H9 (cell line): ENCODE measurements at regions not wholly inside any gene's neighbourhood (a gene's known extent, or its start where the extent isn't known, plus 50 kb on each side); places are given as distances from the start of the nearest gene placed in this dataset.

ENCODE experiments used
- DNase-seq: peaks from one replicate; pipeline ENCODE4 v3.0.0-alpha.2; 2017
- H2AFZ ChIP-seq: one replicate; pipeline ENCODE4 v1.6.1; 2013; ENCODE audit warnings: mild to moderate bottlenecking, low read length, control low read depth, moderate library complexity
- H2AK5ac ChIP-seq: 2 replicates; pipeline ENCODE4 v1.6.1; 2013; ENCODE audit warnings: low read length, control low read depth, mixed read lengths; ENCODE audit not compliant: insufficient read length
- H2BK120ac ChIP-seq: one replicate; pipeline ENCODE4 v1.6.1; 2013; ENCODE audit warnings: low read depth, mild to moderate bottlenecking, low read length, control low read depth, inconsistent platforms; ENCODE audit not compliant: poor library complexity, severe bottlenecking
- H2BK12ac ChIP-seq: 2 replicates; pipeline ENCODE4 v1.6.1; 2013; ENCODE audit warnings: low read length, control low read depth, mixed read lengths, low read depth; ENCODE audit not compliant: insufficient read length
- H2BK15ac ChIP-seq: 2 replicates; pipeline ENCODE4 v1.6.1; 2013; ENCODE audit warnings: low read depth, low read length, control low read depth
- H2BK20ac ChIP-seq: one replicate; pipeline ENCODE4 v1.6.1; 2013; ENCODE audit warnings: low read depth, mild to moderate bottlenecking, low read length, control low read depth, inconsistent platforms; ENCODE audit not compliant: poor library complexity, severe bottlenecking
- H2BK5ac ChIP-seq: 2 replicates; pipeline ENCODE4 v1.6.1; 2013; ENCODE audit warnings: low read length, control low read depth, mixed read lengths; ENCODE audit not compliant: insufficient read length
- H3K14ac ChIP-seq: 2 replicates; pipeline ENCODE4 v1.6.1; 2013; ENCODE audit warnings: low read length, control low read depth; ENCODE audit not compliant: insufficient read depth
- H3K18ac ChIP-seq: 2 replicates; pipeline ENCODE4 v1.6.1; 2013; ENCODE audit warnings: low read depth, mild to moderate bottlenecking, mixed read lengths, low read length, control low read depth; ENCODE audit not compliant: insufficient read length
- H3K23ac ChIP-seq: 2 replicates; pipeline ENCODE4 v1.6.1; 2013; ENCODE audit warnings: low read length, control low read depth, mixed read lengths, low read depth; ENCODE audit not compliant: insufficient read length
- H3K23me2 ChIP-seq: 2 replicates; pipeline ENCODE4 v1.6.1; 2013; ENCODE audit warnings: low read depth, mild to moderate bottlenecking, mixed read lengths, low read length, control low read depth; ENCODE audit not compliant: insufficient read length, poor library complexity, severe bottlenecking
- H3K27ac ChIP-seq: 2 replicates; pipeline ENCODE4 v1.5.1; 2013; ENCODE audit warnings: low read length, control low read depth, mixed read lengths, low read depth; ENCODE audit not compliant: insufficient read length
- H3K27me3 ChIP-seq: 2 replicates; pipeline ENCODE4 v1.6.1; 2013; ENCODE audit warnings: low read length, control low read depth, inconsistent platforms; ENCODE audit not compliant: insufficient read depth
- H3K4ac ChIP-seq: 2 replicates; pipeline ENCODE4 v1.6.1; 2013; ENCODE audit warnings: low read depth, mild to moderate bottlenecking, control low read depth, inconsistent platforms, low read length, moderate library complexity
- H3K4me1 ChIP-seq: 2 replicates; pipeline ENCODE4 v1.6.1; 2013; ENCODE audit warnings: low read length, control low read depth, inconsistent platforms; ENCODE audit not compliant: insufficient read depth
- H3K4me2 ChIP-seq: 2 replicates; pipeline ENCODE4 v1.6.1; 2013; ENCODE audit warnings: low read length, control low read depth, mixed read lengths; ENCODE audit not compliant: insufficient read length, insufficient read depth
- H3K56ac ChIP-seq: 2 replicates; pipeline ENCODE4 v1.6.1; 2013; ENCODE audit warnings: low read depth, mild to moderate bottlenecking, mixed read lengths, low read length, control low read depth; ENCODE audit not compliant: insufficient read length
- H3K79me1 ChIP-seq: 2 replicates; pipeline ENCODE4 v1.6.1; 2013; ENCODE audit warnings: low read depth, mild to moderate bottlenecking, moderate library complexity, low read length, control low read depth, inconsistent platforms; ENCODE audit not compliant: insufficient read depth, poor library complexity, severe bottlenecking
- H3K79me2 ChIP-seq: 2 replicates; pipeline ENCODE4 v1.6.1; 2013; ENCODE audit warnings: low read length, control low read depth, inconsistent platforms; ENCODE audit not compliant: insufficient read depth
- H3K9ac ChIP-seq: 2 replicates; pipeline ENCODE4 v1.6.1; 2013; ENCODE audit warnings: low read length, control low read depth, mixed read lengths; ENCODE audit not compliant: insufficient read length; ENCODE audit errors: extremely low read depth
- H3K9me3 ChIP-seq: one replicate; pipeline ENCODE4 v1.6.1; 2013; ENCODE audit warnings: low read depth, low read length, inconsistent platforms; ENCODE audit not compliant: control insufficient read depth
- H3T11ph ChIP-seq: one replicate; pipeline ENCODE4 v1.6.1; 2013; ENCODE audit warnings: mild to moderate bottlenecking, low read length, control low read depth, inconsistent platforms
- H4K20me1 ChIP-seq: one replicate; pipeline ENCODE4 v1.6.1; 2013; ENCODE audit not compliant: control insufficient read depth, insufficient read length, insufficient read depth
- H4K5ac ChIP-seq: 2 replicates; pipeline ENCODE4 v1.6.1; 2013; ENCODE audit warnings: low read depth, mild to moderate bottlenecking, mixed read lengths, low read length, control low read depth; ENCODE audit not compliant: insufficient read length
- H4K8ac ChIP-seq: replicated peaks from 2 replicates; pipeline ENCODE4 v1.6.1; 2013; ENCODE audit warnings: low read length, control low read depth, mixed read lengths, low read depth; ENCODE audit not compliant: insufficient read length
- H4K91ac ChIP-seq: 2 replicates; pipeline ENCODE4 v1.6.1; 2013; ENCODE audit warnings: low read depth, mild to moderate bottlenecking, moderate library complexity, mixed read lengths, low read length, control low read depth; ENCODE audit not compliant: insufficient read length
- H3K27ac Mint-ChIP-seq, 3 experiments: 2 replicates in 2 of 3; 3 replicates in 1 of 3; pipeline ENCODE4 v1.8.0; 2020 to 2021; ENCODE audit warnings: mixed read lengths in 3 of 3, mild to moderate bottlenecking in 1 of 3, moderate library complexity in 1 of 3
- H3K27me3 Mint-ChIP-seq: 2 replicates; pipeline ENCODE4 v1.8.0; 2021; ENCODE audit warnings: low read depth, mild to moderate bottlenecking, moderate library complexity, mixed read lengths
- H3K36me3 Mint-ChIP-seq, 3 experiments: 2 replicates in 2 of 3; 3 replicates in 1 of 3; pipeline ENCODE4 v1.8.0; 2020 to 2021; ENCODE audit warnings: low read depth in 3 of 3, mixed read lengths in 3 of 3; ENCODE audit not compliant: insufficient read depth in 1 of 3
- H3K4me1 Mint-ChIP-seq, 2 experiments: 2 replicates each; pipeline ENCODE4 v1.8.0; 2020; ENCODE audit warnings: mixed read lengths in 2 of 2
- H3K4me3 Mint-ChIP-seq, 2 experiments: 2 replicates in 1 of 2; 3 replicates in 1 of 2; pipeline ENCODE4 v1.8.0; 2020 to 2021; ENCODE audit warnings: mild to moderate bottlenecking in 2 of 2, mixed read lengths in 2 of 2, moderate library complexity in 1 of 2
- H3K9me3 Mint-ChIP-seq, 2 experiments: 2 replicates in 1 of 2; 3 replicates in 1 of 2; pipeline ENCODE4 v1.8.0; 2020; ENCODE audit warnings: mild to moderate bottlenecking in 2 of 2, mixed read lengths in 2 of 2, moderate library complexity in 1 of 2
- CTCF ChIP-seq: fragments of 200-600 bp; sonication (generic); conservative IDR thresholded peaks from 3 replicates; pipeline ENCODE4 v1.8.0; 2021; ENCODE audit warnings: antibody characterized with exemption, mild to moderate bottlenecking
- WGBS: extraction: QIAGEN DNeasy Blood & Tissue Kit; methylation state at CpG from one replicate; pipeline ENCODE4 v1.1.7; 2013; ENCODE audit warnings: missing lambda C conversion rate, low lambda C conversion rate, mixed read lengths; ENCODE audit not compliant: insufficient read length; ENCODE audit errors: extremely low coverage; 5-methylcytosine and 5-hydroxymethylcytosine counted together

- H3K56ac ChIP-seq, result no peak overlapping the region
- no peak overlapping the region for H4K91ac ChIP-seq
- H3K4me1 ChIP-seq, result no peaks in the 10 kb centered on the region
- no peak overlapping the region for H3K27ac Mint-ChIP-seq
- H2BK5ac ChIP-seq, result no peak overlapping the region
- H3T11ph ChIP-seq, result no peak overlapping the region
- no peak overlapping the region for H3K18ac ChIP-seq
- TF ChIP-seq CTCF, result no peak
- no peaks in the 10 kb centered on the region for H3K23me2 ChIP-seq
- no peak overlapping the region for H2AK5ac ChIP-seq
- no peaks in the 10 kb centered on the region for H4K20me1 ChIP-seq
- no peak overlapping the region for H2BK12ac ChIP-seq
- no peaks in the 10 kb centered on the region; a peak in 1 of 5 replicates for H3K9me3 Mint-ChIP-seq
- H3K36me3 Mint-ChIP-seq, result no peaks in the 10 kb centered on the region
- no CpG with 5 or more reads among the region's 7 CpGs for WGBS
- no peak overlapping the region for H3K4me2 ChIP-seq
- no peak overlapping the region for H4K8ac ChIP-seq
- no peaks in the 10 kb centered on the region for H3K9me3 ChIP-seq
- H3K27me3 ChIP-seq, result no peaks in the 10 kb centered on the region; the same call in 1 of the 2 replicates
- H3K4me1 Mint-ChIP-seq, result peaks cover 23 to 25% of the 10 kb centered on the region in 2 experiments
- peaks cover 8% of the 10 kb centered on the region for H3K27me3 Mint-ChIP-seq
- H3K27ac ChIP-seq, result no peak overlapping the region
- H3K79me2 ChIP-seq, result no peaks in the 10 kb centered on the region
- H4K5ac ChIP-seq, result no peak overlapping the region
- H3K4ac ChIP-seq, result no peak overlapping the region
- no peak overlapping the region for H3K9ac ChIP-seq
- no peak for DNase-seq
- H2AFZ ChIP-seq, result no peak overlapping the region
- H3K79me1 ChIP-seq, result no peaks in the 10 kb centered on the region
- no peak overlapping the region for H2BK15ac ChIP-seq
- H2BK20ac ChIP-seq, result no peak overlapping the region
- H3K14ac ChIP-seq, result no peak overlapping the region
- H3K4me3 Mint-ChIP-seq, result no peak overlapping the region
- no peak overlapping the region for H3K23ac ChIP-seq
- H2BK120ac ChIP-seq, result no peak overlapping the region
Measured at GRCh38 chr20:24095756-24096155, 107.2 kb upstream of the GGTLC1 start.
